ENCODE measurements at regions not wholly inside any gene's neighbourhood (a gene's known extent, or its start where the extent isn't known, plus 50 kb on each side); places are given as distances from the start of the nearest gene placed in this dataset.

DNA sequence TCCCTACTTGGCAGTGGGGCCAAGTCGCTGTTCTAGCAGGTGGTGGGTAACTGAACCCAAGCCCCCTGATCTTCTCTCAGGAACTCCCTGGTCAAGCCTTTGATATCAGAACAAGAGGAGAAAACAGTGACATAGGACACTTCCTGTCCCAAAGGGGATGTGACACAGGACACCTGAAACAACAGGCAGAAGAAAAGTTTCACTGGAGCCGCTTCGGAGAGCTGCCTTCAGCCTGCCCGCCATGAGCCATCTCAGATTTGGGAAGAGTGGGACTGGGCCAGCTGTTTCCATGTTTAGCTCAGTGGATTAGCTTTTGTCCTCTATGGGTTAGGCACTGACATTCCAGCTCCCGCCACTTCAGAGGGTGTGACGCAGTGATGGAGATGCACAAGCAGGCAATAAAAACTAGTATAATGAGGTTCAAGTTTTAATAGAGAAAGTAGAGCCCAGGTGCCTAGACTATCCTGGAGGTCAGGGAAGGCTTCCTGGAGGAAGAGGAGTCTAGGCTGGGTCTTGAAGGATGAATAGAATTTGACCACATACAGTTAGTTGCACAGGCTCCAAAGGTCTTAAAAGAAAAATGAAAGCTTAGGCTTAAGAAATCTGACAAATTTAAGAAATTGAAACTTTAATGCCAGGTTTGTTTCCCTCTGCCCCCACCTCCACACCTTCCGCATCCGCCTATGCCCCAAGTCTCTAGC is 104.1 kb upstream of the SPRY4 start:
- TF ChIP-seq TAF1 (IDR thresholded peaks at IDR 0.05; ENCODE audit: low read depth, low read length) (no peak), POLR2A (IDR thresholded peaks at IDR 0.05; ENCODE audit: low read depth, low read length) (no peak), POU2F2 (IDR thresholded peaks at IDR 0.05; ENCODE audit: low read depth, low read length) (no peak), POLR2AphosphoS5 (IDR thresholded peaks at IDR 0.05; ENCODE audit: low read depth, low read length) (no peak), SPI1 (IDR thresholded peaks at IDR 0.05; ENCODE audit: low read depth, low read length) (no peak), PAX5 (IDR thresholded peaks at IDR 0.05; ENCODE audit: insufficient read depth, low read length, severe bottlenecking) (no peak)

Measured in GM12891 (cell line).